Endothelial cell of umbilical vein (primary cell): ENCODE measurements at regions not wholly inside any gene's neighbourhood (a gene's known extent, or its start where the extent isn't known, plus 50 kb on each side); places are given as distances from the start of the nearest gene placed in this dataset.

Experiments used
- CTCF ChIP-seq, 2 donors: IDR thresholded peaks; 1 replicate in 1 of 2; 2 replicates in 1 of 2; pipeline ENCODE4 v1.5.1; 2011; ENCODE audit warnings: low read length in 2 of 2, mild to moderate bottlenecking in 2 of 2, moderate library complexity in 2 of 2, control low read depth in 1 of 2, inconsistent platforms in 1 of 2, low read depth in 1 of 2; ENCODE audit not compliant: insufficient read depth in 1 of 2; ENCODE audit errors: extremely low read depth in 1 of 2
- JUN ChIP-seq: IDR thresholded peaks from 2 replicates; pipeline ENCODE4 v1.6.1; 2011; ENCODE audit warnings: borderline replicate concordance, low read depth; ENCODE audit not compliant: insufficient read length, insufficient read depth
- MAX ChIP-seq: IDR thresholded peaks from 2 replicates; pipeline ENCODE4 v1.6.1; 2011; ENCODE audit not compliant: insufficient read depth, insufficient read length
- MYC ChIP-seq: IDR thresholded peaks from one replicate; pipeline ENCODE4 v1.6.1; 2011; ENCODE audit warnings: mild to moderate bottlenecking, low read depth, low read length
- POLR2A ChIP-seq: IDR thresholded peaks from 2 replicates; pipeline ENCODE4 v1.6.1; 2012; ENCODE audit warnings: low read depth, mild to moderate bottlenecking, control low read depth, low read length
- POLR2AphosphoS5 ChIP-seq: IDR thresholded peaks from 2 replicates; pipeline ENCODE4 v1.6.1; 2012; ENCODE audit warnings: low read depth, mild to moderate bottlenecking, control low read depth, low read length, moderate library complexity; ENCODE audit not compliant: insufficient read depth

GRCh38 chr10:56222237-56222636 is 138.8 kb downstream of the ZWINT start:
- no peak for TF ChIP-seq CTCF (IDR thresholded peaks at IDR 0.05; ENCODE audit: extremely low read depth in 1 of 2, insufficient read depth in 1 of 2, low read depth in 1 of 2, low read length in 2 of 2)
- no peak for TF ChIP-seq POLR2A
- no peak for TF ChIP-seq MAX
- TF ChIP-seq JUN, result no peak
- no peak for TF ChIP-seq POLR2AphosphoS5
- TF ChIP-seq MYC, result no peak
